ENCODE measurements at regions not wholly inside any gene's neighbourhood (a gene's known extent, or its start where the extent isn't known, plus 50 kb on each side); places are given as distances from the start of the nearest gene placed in this dataset.

GRCh38 chr5:85590764-85591163 is 1027.0 kb upstream of the COX7C start:
- no peak for TF ChIP-seq CTCF (IDR thresholded peaks at IDR 0.05)
- no peak for TF ChIP-seq POLR2A (IDR thresholded peaks at IDR 0.05)
